ENCODE measurements at regions not wholly inside any gene's neighbourhood (a gene's known extent, or its start where the extent isn't known, plus 50 kb on each side); places are given as distances from the start of the nearest gene placed in this dataset.

GRCh38 chr1:30284226-30284625 lies 439.2 kb downstream of the MATN1 start:
- no peak for TF ChIP-seq CTCF (IDR thresholded peaks at IDR 0.05; ENCODE audit: low read depth, low read length)
- H3K36me3 ChIP-seq, result no peaks in the 10 kb centered on the region
- H3K27me3 ChIP-seq, result no peaks in the 10 kb centered on the region

GRCh38 chr1:30283199-30283962 lies 440.0 kb downstream of the MATN1 start:
- no peak for TF ChIP-seq CTCF (IDR thresholded peaks at IDR 0.05; ENCODE audit: low read depth, low read length)
- no peak overlapping the region for H3K4me3 ChIP-seq (ENCODE audit: low read depth, low read length)
- no peaks in the 10 kb centered on the region for H3K36me3 ChIP-seq
- no peaks in the 10 kb centered on the region for H3K9me3 ChIP-seq
- H3K27me3 ChIP-seq, result no peaks in the 10 kb centered on the region
- DNase-seq, result no peak
- no peaks in the 10 kb centered on the region for H3K4me1 ChIP-seq

More at GRCh38 chr1:30284226-30284625, 439.2 kb downstream of the MATN1 start:
- no peak overlapping the region for H3K4me3 ChIP-seq (ENCODE audit: low read depth, low read length)
- DNase-seq, result no peak
- no peaks in the 10 kb centered on the region for H3K4me1 ChIP-seq
- H3K9me3 ChIP-seq, result no peaks in the 10 kb centered on the region

GRCh38 chr1:30280572-30280971 lies 442.8 kb downstream of the MATN1 start:
- Histone ChIP-seq H3K4me1 (no peaks in the 10 kb centered on the region), H3K36me3 (no peaks in the 10 kb centered on the region), H3K4me3 (ENCODE audit: low read depth, low read length) (no peak overlapping the region), H3K27me3 (no peaks in the 10 kb centered on the region), H3K9me3 (no peaks in the 10 kb centered on the region)
- TF ChIP-seq CTCF (IDR thresholded peaks at IDR 0.05; ENCODE audit: low read depth, low read length), result no peak
- no peak for DNase-seq

- no peaks in the 10 kb centered on the region for H3K9me3 ChIP-seq
Measured at GRCh38 chr1:30277911-30278310, 445.5 kb downstream of the MATN1 start.

GRCh38 chr1:30277415-30277814 lies 446.0 kb downstream of the MATN1 start:
- TF ChIP-seq CTCF (IDR thresholded peaks at IDR 0.05; ENCODE audit: low read depth, low read length), result no peak
- H3K4me3 ChIP-seq (ENCODE audit: low read depth, low read length), result no peak overlapping the region

More at GRCh38 chr1:30277911-30278310, 445.5 kb downstream of the MATN1 start:
- no peaks in the 10 kb centered on the region for H3K27me3 ChIP-seq
- no peak for DNase-seq
- TF ChIP-seq CTCF (IDR thresholded peaks at IDR 0.05; ENCODE audit: low read depth, low read length), result no peak
- H3K4me3 ChIP-seq (ENCODE audit: low read depth, low read length), result no peak overlapping the region
- no peaks in the 10 kb centered on the region for H3K4me1 ChIP-seq
- H3K36me3 ChIP-seq, result no peaks in the 10 kb centered on the region

More at GRCh38 chr1:30277415-30277814, 446.0 kb downstream of the MATN1 start:
- DNase-seq, result no peak
- H3K4me1 ChIP-seq, result no peaks in the 10 kb centered on the region
- no peaks in the 10 kb centered on the region for H3K36me3 ChIP-seq
- H3K27me3 ChIP-seq, result no peaks in the 10 kb centered on the region
- no peaks in the 10 kb centered on the region for H3K9me3 ChIP-seq
